ENCODE measurements at regions not wholly inside any gene's neighbourhood (a gene's known extent, or its start where the extent isn't known, plus 50 kb on each side); places are given as distances from the start of the nearest gene placed in this dataset.

DNA sequence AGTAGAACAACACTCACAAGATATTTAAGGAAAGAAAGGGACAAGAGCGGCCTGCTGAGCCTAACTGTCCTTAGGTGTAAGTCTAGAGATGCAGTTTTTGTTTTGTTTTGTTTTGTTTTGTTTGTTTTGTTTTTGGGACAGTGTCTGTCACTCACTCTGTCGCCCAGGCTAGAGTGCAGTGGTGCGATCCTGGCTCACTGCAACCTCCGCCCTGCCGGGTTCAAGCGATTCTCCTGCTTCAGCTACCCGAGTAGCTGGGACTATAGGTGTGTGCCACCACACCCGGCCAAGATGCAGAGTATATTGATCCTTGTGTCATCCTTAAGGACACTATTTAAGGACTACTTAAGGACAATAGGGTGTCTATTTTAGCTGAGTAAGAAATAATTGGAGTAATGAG is 84.1 kb upstream of the PARD3 start:
- TF ChIP-seq, protein P1, sequence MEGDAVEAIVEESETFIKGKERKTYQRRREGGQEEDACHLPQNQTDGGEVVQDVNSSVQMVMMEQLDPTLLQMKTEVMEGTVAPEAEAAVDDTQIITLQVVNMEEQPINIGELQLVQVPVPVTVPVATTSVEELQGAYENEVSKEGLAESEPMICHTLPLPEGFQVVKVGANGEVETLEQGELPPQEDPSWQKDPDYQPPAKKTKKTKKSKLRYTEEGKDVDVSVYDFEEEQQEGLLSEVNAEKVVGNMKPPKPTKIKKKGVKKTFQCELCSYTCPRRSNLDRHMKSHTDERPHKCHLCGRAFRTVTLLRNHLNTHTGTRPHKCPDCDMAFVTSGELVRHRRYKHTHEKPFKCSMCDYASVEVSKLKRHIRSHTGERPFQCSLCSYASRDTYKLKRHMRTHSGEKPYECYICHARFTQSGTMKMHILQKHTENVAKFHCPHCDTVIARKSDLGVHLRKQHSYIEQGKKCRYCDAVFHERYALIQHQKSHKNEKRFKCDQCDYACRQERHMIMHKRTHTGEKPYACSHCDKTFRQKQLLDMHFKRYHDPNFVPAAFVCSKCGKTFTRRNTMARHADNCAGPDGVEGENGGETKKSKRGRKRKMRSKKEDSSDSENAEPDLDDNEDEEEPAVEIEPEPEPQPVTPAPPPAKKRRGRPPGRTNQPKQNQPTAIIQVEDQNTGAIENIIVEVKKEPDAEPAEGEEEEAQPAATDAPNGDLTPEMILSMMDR (conservative IDR thresholded peaks at IDR 0.05; ENCODE audit: low read depth, low read length) = no peak
- no peak for TF ChIP-seq EZH2 (IDR thresholded peaks at IDR 0.05; ENCODE audit: borderline replicate concordance, low read depth, low read length, poor library complexity, severe bottlenecking)
